ENCODE measurements at regions not wholly inside any gene's neighbourhood (a gene's known extent, or its start where the extent isn't known, plus 50 kb on each side); places are given as distances from the start of the nearest gene placed in this dataset.

DNA sequence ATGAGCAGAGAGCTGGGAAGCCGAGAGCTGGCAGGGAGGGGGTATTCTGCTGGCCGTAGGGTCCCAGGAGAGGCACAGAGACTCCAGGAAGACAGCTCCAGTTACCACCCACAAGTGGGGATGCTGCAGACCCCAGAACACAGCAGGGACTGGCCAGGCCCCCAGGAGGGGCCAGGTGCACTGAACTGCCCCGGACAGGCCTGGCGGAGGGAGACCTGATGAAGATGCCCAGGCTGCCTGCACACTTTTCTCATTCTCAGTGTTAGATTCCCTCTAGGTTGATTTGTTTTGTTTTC lies 110.8 kb downstream of the CPZ start:
- Histone ChIP-seq H3K36me3 (ENCODE audit: control insufficient read depth, insufficient read depth, low read length) (no peaks in the 10 kb centered on the region), H3K27me3 (ENCODE audit: control insufficient read depth, insufficient read depth, low read length) (peaks cover 8% of the 10 kb centered on the region), H3K9me3 (ENCODE audit: control insufficient read depth, low read depth, low read length) (no peaks in the 10 kb centered on the region), H3K4me3 (ENCODE audit: low read length) (no peak overlapping the region), H3K4me1 (ENCODE audit: control insufficient read depth, insufficient read depth, low read length) (no peaks in the 10 kb centered on the region), H3K27ac (ENCODE audit: low read length) (no peak overlapping the region)
- DNase-seq, result no peak
- WGBS (ENCODE audit: insufficient coverage, low lambda C conversion rate), result no CpG with 5 or more reads among the region's 4 CpGs

DNA sequence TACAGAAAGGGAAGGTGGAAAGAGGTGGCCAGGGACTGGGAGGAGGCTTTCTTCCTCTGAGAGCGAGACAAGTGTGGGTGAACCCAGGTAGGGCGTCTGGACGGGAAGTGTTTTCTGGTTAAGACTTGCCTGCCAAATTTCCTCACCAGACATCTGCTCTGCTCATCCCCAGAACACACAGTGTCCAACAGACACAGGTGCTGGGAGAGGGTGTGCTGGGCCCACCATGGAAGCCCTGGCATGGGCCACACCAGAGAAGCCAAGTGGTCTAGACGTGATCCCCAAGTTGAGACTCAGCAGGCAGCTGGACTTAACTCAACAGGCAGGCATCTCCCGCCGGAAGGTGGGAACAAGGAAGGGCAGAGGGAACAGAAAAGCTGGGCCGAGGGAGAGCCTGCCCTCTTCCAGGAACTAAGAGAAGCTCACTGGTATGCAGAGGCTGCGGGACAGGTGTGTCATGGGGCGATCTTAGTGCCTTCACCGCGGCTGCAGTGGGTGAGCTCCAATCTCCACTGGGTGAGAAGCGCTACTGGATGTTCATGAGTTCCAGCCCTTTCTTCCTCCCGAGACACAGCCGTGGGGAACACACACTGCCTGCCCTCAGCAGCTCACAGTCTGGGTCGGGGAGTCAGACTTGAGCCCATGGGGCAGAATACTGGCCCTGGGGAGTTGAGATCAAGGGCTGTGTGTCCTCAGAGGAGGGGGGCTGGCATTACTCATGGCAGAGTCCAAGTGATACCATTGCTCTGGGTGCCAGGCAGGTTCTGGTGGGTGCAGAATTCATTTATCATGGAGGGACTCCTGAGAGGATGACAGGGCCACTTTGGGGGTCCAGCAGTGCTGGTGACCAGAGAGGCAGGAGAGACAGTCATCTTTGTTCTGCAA lies 110.2 kb downstream of the CPZ start:
- no peaks in the 10 kb centered on the region for H3K36me3 ChIP-seq (ENCODE audit: control insufficient read depth, insufficient read depth, low read length)
- H3K27ac ChIP-seq (ENCODE audit: low read length), result no peak overlapping the region
- H3K4me1 ChIP-seq (ENCODE audit: control insufficient read depth, insufficient read depth, low read length), result no peaks in the 10 kb centered on the region
- no peak overlapping the region for H3K4me3 ChIP-seq (ENCODE audit: low read length)
- DNase-seq, result no peak
- no CpG with 5 or more reads among the region's 15 CpGs for WGBS (ENCODE audit: insufficient coverage, low lambda C conversion rate)
- H3K9me3 ChIP-seq (ENCODE audit: control insufficient read depth, low read depth, low read length), result no peaks in the 10 kb centered on the region
- H3K27me3 ChIP-seq (ENCODE audit: control insufficient read depth, insufficient read depth, low read length), result peaks cover 8% of the 10 kb centered on the region

DNA sequence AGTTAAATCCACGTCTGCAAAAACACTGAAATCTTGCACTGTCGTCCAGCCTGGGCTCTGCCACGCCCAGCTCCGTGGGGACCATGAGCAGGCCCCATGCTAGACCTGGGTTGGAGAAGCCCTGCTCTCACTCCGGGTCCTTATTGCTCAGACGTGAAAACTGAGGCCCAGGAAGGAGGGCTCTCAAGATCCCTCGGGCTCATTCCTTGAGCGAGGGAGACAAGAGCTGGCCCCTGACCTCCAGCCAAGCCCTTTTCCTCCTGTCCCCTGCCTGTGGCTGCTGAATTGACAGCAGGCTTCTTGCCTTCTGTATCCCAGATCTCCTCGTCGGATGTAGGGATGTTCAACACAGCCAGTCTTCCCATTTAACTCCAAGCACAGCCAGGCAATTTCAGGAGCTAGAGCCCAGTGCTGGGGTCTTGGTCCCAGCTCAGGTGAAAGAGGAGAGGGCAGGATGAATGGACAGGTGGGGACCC lies 109.5 kb downstream of the CPZ start:
- no CpG with 5 or more reads among the region's 10 CpGs for WGBS (ENCODE audit: insufficient coverage, low lambda C conversion rate)
- H3K4me3 ChIP-seq (ENCODE audit: low read length), result no peak overlapping the region
- DNase-seq, result no peak

DNA sequence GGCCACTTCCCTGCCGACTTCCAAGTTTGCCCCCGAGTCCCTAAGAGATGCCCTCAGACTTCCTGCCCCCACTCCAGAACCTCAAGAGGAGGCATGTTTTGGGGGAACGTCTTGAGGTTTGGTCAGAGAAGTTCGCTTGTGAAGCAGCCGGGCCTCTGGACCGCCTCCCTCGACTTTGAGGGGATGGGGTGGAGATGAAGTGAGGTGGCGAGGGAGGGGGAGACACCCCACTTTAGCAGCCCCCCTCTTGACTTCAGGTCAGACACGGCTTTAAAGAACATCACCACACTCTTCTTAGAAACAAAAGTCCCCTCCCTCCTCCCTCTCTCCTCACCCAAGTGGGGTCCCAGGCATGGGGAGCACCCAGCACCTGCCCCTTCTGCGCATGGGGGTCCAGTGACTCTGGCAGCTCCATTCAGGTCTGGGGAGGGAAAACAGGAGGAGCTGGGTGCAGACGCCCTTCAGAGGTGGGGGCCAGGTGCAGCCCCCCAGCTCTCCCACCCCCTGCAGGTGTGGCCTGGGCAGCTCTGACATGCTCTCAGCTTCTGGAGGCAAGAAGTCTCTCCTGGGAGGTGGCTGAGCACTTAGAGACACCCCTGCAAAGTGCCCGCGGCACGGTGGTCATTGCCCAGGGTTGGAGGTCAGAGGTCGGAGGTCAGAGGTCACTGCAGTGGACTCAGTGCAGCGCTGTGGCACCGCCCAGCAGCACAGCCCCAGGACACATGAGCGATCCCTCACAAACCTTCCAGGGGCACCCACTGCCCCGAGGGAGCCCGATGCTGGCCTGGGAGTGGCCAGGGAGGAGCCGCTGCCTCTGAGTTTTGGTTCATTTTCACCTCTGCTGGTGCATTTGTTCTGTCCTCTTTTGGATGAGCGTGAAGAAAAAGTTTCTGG lies 108.8 kb downstream of the CPZ start:
- 94% methylated on average over 3 of the region's 22 CpGs for WGBS (ENCODE audit: insufficient coverage, low lambda C conversion rate)
- Histone ChIP-seq H3K36me3 (ENCODE audit: control insufficient read depth, insufficient read depth, low read length) (no peaks in the 10 kb centered on the region), H3K4me3 (ENCODE audit: low read length) (no peak overlapping the region), H3K27me3 (ENCODE audit: control insufficient read depth, insufficient read depth, low read length) (peaks cover 8% of the 10 kb centered on the region), H3K4me1 (ENCODE audit: control insufficient read depth, insufficient read depth, low read length) (no peaks in the 10 kb centered on the region), H3K27ac (ENCODE audit: low read length) (no peak overlapping the region), H3K9me3 (ENCODE audit: control insufficient read depth, low read depth, low read length) (no peaks in the 10 kb centered on the region)
- DNase-seq, result no peak

More for the DNA sequence above, 109.5 kb downstream of the CPZ start:
- peaks cover 8% of the 10 kb centered on the region for H3K27me3 ChIP-seq (ENCODE audit: control insufficient read depth, insufficient read depth, low read length)
- H3K27ac ChIP-seq (ENCODE audit: low read length), result no peak overlapping the region
- H3K36me3 ChIP-seq (ENCODE audit: control insufficient read depth, insufficient read depth, low read length), result no peaks in the 10 kb centered on the region
- H3K9me3 ChIP-seq (ENCODE audit: control insufficient read depth, low read depth, low read length), result no peaks in the 10 kb centered on the region
- no peaks in the 10 kb centered on the region for H3K4me1 ChIP-seq (ENCODE audit: control insufficient read depth, insufficient read depth, low read length)

DNA sequence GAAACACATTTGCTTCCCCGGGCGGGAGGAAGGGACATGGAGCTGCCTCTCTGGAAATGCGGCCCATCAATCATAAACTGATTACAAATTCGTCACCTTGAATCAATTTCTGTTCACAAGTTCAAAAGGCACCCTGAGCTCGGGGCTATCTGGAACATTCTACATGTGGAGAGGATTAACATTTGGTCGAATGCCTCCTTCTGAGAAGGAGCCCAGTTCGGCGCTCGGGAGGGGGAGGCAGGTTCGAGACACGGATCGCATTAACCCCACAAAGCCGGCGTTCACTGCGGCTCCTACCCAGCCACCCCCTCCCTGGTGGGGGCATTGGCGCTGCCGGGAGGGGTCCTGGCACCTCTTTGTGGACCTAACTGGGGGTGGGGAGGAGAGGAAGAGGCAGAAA lies 108.0 kb downstream of the CPZ start:
- H3K4me3 ChIP-seq (ENCODE audit: low read length), result no peak overlapping the region
- no peaks in the 10 kb centered on the region for H3K4me1 ChIP-seq (ENCODE audit: control insufficient read depth, insufficient read depth, low read length)
- no peak overlapping the region for H3K27ac ChIP-seq (ENCODE audit: low read length)
- no CpG with 5 or more reads among the region's 17 CpGs for WGBS (ENCODE audit: insufficient coverage, low lambda C conversion rate)
- peaks cover 8% of the 10 kb centered on the region for H3K27me3 ChIP-seq (ENCODE audit: control insufficient read depth, insufficient read depth, low read length)
- no peaks in the 10 kb centered on the region for H3K9me3 ChIP-seq (ENCODE audit: control insufficient read depth, low read depth, low read length)
- H3K36me3 ChIP-seq (ENCODE audit: control insufficient read depth, insufficient read depth, low read length), result no peaks in the 10 kb centered on the region
- no peak for DNase-seq

DNA sequence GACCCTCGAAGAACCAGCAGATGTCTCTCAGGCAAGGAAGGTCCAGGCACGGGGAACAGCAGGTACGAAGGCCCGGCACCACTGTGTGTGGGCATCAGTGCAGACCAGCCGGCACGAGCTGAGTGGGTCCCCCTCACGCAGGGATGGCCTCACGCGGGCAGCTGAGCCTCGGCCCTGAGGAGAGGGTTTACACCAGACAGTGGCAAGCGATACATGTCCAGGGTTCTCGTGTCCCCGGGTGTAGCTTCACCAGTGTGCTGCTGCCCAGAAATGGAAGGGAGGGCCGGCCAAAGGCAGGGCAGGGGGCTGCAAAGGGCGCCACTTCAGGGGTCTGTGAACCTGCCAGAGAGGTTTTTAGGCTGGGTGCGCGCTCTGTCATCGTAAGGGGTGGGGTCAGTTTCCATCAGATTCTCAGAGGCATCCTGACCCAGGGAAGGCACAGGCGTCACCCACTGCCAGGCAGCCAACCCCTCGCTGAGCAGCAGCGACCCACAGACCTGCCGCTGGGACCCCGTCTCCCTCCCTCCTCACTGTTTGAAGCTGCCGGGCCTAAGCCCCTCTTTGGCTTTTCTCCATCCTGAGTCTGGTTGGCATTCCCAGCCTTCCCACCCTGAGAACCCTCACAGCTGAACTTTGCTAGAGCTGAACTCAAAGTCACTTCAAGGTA lies 107.0 kb downstream of the CPZ start:
- peaks cover 8% of the 10 kb centered on the region for H3K27me3 ChIP-seq (ENCODE audit: control insufficient read depth, insufficient read depth, low read length)
- no peak for DNase-seq
- no peaks in the 10 kb centered on the region for H3K4me1 ChIP-seq (ENCODE audit: control insufficient read depth, insufficient read depth, low read length)
- H3K9me3 ChIP-seq (ENCODE audit: control insufficient read depth, low read depth, low read length), result no peaks in the 10 kb centered on the region
- H3K36me3 ChIP-seq (ENCODE audit: control insufficient read depth, insufficient read depth, low read length), result no peaks in the 10 kb centered on the region
- H3K27ac ChIP-seq (ENCODE audit: low read length), result no peak overlapping the region
- no peak overlapping the region for H3K4me3 ChIP-seq (ENCODE audit: low read length)
- no CpG with 5 or more reads among the region's 24 CpGs for WGBS (ENCODE audit: insufficient coverage, low lambda C conversion rate)

DNA sequence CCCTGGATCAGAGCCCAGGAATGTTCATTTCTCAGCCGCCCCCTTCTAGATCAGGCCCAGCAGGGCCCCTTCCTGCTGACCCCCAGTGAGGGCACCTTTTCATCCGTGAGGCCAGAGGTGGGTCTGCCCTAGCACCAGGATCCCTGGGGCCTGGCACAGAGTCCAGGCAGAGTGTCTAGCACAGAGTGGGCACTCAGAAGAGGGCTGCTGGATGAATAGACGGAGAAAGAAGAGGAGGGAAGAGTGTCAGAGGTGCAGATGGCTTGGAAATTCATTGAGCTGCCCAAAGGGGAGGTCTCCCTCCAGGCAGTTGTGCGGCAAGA lies 106.5 kb downstream of the CPZ start:
- Histone ChIP-seq H3K9me3 (ENCODE audit: control insufficient read depth, low read depth, low read length) (no peaks in the 10 kb centered on the region), H3K36me3 (ENCODE audit: control insufficient read depth, insufficient read depth, low read length) (no peaks in the 10 kb centered on the region), H3K27me3 (ENCODE audit: control insufficient read depth, insufficient read depth, low read length) (peaks cover 11% of the 10 kb centered on the region), H3K4me1 (ENCODE audit: control insufficient read depth, insufficient read depth, low read length) (no peaks in the 10 kb centered on the region), H3K27ac (ENCODE audit: low read length) (no peak overlapping the region), H3K4me3 (ENCODE audit: low read length) (no peak overlapping the region)
- no peak for DNase-seq
- 67% methylated on average over 1 of the region's 4 CpGs for WGBS (ENCODE audit: insufficient coverage, low lambda C conversion rate)

DNA sequence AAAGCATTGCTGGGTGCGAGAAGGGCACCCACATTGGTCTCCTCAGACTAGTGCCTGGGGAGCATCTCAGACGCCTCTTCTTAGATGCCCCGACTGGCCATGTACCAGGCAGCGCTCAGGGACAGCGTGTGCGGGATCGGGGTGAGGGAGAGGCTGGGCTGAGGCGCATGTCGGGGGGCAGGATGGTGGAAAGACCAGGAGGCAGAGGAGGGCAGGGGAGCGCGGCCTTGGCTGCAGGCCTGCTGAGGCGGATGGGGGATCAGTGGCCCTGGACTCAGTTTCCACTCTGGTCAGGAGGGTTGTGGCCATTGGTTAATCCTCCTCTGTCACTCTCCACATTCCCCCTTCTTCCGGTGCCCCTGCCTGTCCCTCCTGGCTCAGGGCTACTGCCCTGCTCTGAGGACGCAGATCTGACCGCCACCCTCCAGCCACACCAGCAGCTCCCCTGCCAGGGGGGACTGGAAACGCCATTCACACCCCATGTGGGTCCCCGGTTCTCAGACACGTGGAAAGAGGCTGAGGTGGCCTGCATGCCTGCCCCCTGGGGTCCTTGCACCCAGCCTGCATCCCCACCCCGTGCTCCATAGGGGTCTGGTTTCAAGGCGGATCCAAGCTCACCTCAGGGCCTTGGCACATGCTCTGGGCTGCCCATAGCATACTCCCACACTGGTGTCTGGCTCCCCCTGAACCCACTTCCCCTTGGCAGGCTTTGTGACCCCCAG lies 105.9 kb downstream of the CPZ start:
- H3K27me3 ChIP-seq (ENCODE audit: control insufficient read depth, insufficient read depth, low read length), result peaks cover 11% of the 10 kb centered on the region
- H3K9me3 ChIP-seq (ENCODE audit: control insufficient read depth, low read depth, low read length), result no peaks in the 10 kb centered on the region
- no peak overlapping the region for H3K4me3 ChIP-seq (ENCODE audit: low read length)
- no peak overlapping the region for H3K27ac ChIP-seq (ENCODE audit: low read length)
- no peaks in the 10 kb centered on the region for H3K4me1 ChIP-seq (ENCODE audit: control insufficient read depth, insufficient read depth, low read length)
- DNase-seq, result no peak
- H3K36me3 ChIP-seq (ENCODE audit: control insufficient read depth, insufficient read depth, low read length), result no peaks in the 10 kb centered on the region
- WGBS (ENCODE audit: insufficient coverage, low lambda C conversion rate), result no CpG with 5 or more reads among the region's 20 CpGs

DNA sequence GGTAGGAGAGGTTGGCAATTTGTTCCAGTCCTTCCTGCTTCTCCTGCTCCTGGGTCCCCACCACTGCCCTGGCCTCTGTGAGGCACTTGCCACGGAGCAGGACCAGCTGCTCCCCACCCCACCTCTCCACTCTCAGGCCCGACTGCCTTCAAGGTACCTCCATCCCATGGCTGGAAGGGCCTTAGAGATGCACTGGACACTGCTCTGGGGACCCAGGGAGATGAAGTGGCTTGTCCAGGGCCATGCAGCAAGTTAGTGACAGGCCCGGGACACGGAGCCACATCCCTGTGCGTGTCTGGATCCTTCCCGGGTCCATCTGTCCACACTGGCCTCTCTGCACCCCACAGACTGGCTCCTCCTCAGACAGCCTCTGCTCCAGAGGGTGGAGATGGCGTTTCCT lies 105.3 kb downstream of the CPZ start:
- peaks cover 11% of the 10 kb centered on the region for H3K27me3 ChIP-seq (ENCODE audit: control insufficient read depth, insufficient read depth, low read length)
- no CpG with 5 or more reads among the region's 7 CpGs for WGBS (ENCODE audit: insufficient coverage, low lambda C conversion rate)
- DNase-seq, result no peak

More for the DNA sequence above, 105.3 kb downstream of the CPZ start:
- Histone ChIP-seq H3K4me1 (ENCODE audit: control insufficient read depth, insufficient read depth, low read length) (no peaks in the 10 kb centered on the region), H3K9me3 (ENCODE audit: control insufficient read depth, low read depth, low read length) (no peaks in the 10 kb centered on the region), H3K27ac (ENCODE audit: low read length) (no peak overlapping the region), H3K36me3 (ENCODE audit: control insufficient read depth, insufficient read depth, low read length) (no peaks in the 10 kb centered on the region), H3K4me3 (ENCODE audit: low read length) (no peak overlapping the region)
